ENCODE measurements at regions not wholly inside any gene's neighbourhood (a gene's known extent, or its start where the extent isn't known, plus 50 kb on each side); places are given as distances from the start of the nearest gene placed in this dataset.
"Not testable (repeated sequence)": the region's sequence is repeated elsewhere in the genome, so short reads cannot be mapped to it uniquely, and the experiment has no call there.

GRCh38 chr3:146382386-146382785 lies 87.0 kb downstream of the PLSCR2 start:
- no peak for DNase-seq (ENCODE audit: extremely low read depth, low read depth)

DNA sequence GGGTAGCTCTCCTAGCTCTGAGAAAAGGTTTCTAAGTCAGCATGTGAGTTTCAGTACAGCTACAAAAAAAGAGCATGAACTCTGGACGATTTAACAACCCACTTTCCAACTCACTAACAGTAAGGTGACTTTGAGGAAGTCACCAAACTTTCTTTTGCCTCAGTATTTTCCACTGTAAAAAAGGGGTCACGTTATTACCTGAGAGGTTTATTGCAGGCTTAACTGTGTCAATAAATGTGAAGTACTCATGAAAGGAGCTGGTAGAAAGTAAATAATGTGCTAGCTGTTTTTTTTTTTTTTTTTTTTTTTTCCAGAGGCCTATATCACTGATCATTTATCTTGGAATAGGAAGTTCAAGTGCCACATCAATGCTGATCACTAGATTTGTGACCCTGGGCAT lies 89.3 kb downstream of the PLSCR2 start:
- DNase-seq (ENCODE audit: extremely low read depth, low read depth), result no peak

GRCh38 chr3:146375219-146375618 lies 94.1 kb downstream of the PLSCR2 start:
- DNase-seq (ENCODE audit: extremely low read depth, low read depth), result no peak

DNA sequence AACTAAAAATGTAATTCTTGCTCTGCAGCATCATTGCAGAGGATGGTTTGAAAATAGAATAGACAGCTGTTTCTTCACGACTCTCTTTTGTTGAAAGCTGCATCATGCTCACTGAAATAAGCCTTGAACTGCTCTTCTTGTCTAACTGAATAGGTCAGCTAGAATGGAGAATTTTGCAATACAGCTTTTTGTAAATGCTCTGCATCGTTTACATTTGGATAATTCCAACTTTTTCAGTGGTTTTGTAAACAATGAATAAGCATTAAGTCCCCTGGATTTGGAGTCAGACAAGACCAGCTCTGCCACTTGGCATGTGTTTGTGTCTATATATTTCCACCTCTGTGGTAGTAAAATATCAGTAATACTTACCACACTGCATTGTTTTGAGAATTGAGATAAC lies 95.2 kb downstream of the PLSCR2 start:
- no peak for DNase-seq (ENCODE audit: extremely low read depth, low read depth)

DNA sequence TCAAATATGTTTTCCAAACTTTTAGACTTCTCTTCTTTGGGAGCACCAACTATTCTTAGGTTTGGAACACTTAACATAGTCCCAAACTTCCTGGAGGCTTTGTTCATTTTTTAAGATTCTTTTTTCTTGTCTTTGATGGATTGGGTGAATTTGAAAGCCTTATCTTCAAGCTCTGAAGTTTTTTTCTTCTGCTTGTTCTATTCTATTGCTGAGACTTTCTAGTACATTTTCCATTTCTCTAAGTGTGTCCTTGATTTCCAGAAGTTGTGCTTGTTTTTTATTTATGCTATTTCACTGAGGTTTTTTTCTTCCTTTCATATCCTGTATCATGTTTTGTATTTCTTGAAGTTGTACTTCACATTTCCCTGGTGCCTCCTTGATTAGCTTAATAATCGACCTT lies 97.5 kb downstream of the PLSCR2 start:
- DNase-seq (ENCODE audit: extremely low read depth, low read depth), result no peak

DNA sequence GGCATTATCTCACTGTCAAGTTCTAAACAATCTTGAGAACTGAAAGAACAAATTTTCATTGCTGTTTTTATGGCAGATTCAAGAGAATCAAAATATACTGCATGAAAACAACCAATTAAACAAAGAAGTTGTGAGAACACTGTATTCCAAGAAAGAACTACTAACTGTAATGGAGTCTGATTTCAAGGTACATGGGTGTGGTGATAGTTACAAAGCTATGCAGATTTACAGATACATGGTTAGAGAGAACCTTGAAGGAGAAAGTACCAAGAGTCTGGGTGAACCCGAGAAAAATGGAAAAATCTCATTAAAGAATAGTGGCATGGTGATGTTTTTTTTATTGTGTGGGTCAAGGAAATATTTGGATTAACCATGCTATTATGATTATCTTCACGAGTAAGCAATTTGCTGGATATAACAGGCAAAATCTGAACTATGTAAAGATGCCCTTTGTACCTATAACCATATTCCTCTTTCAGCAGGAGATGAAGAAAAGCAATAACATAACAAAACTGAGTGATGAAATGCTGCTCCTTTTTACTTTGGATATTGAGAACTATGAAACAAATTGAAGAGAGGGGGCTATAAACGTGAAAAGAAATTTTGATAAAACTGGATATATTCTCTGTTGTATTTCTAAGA lies 100.4 kb downstream of the PLSCR2 start:
- no peak for DNase-seq (ENCODE audit: extremely low read depth, low read depth)

DNA sequence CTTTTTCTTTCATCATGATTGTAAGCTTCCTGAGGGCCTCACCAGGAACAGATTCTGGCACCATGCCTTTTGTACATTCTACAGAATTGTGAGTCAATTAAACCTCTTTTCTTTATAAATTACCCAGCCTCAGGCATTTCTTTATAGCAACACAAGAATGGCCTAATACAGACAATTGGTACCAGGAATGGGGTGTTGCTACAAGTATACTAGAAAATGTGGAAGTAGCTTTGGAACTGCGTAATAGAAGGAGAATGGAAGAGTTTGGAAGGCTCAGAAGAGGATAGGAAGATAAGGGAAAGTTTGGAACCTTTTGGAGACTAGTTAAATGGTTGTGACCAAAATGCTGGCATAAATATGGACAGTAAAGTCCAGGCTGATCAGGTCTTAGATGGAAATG lies 108.9 kb upstream of the PLSCR4 start:
- DNase-seq (ENCODE audit: extremely low read depth, low read depth), result no peak

DNA sequence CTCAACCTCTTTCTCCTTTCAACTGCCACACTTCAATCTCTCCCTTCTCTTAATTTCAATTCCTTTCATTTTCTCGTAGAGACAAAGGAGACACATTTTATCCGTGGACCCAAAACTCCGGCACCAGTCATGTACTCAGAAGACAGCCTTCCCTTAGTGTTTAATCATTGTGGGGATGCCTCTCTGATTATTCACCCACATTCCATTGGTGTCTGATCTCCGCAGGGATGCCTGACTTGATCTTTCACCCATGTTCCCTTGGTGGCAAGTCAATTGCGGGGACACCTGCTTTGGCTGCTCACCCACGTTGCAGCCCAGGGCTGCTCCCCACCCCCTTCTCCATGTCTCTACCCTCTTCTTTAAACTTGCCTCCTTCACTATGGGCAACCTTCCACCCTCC lies 103.5 kb upstream of the PLSCR4 start:
- not testable (repeated sequence) for DNase-seq (ENCODE audit: extremely low read depth, low read depth)

- no peak for DNase-seq (ENCODE audit: extremely low read depth, low read depth)
Observed at GRCh38 chr3:146350852-146351251, 99.9 kb upstream of the PLSCR4 start.

- no peak for DNase-seq (ENCODE audit: extremely low read depth, low read depth)
Observed at GRCh38 chr3:146345900-146346299, 95.0 kb upstream of the PLSCR4 start.

- no peak for DNase-seq (ENCODE audit: extremely low read depth, low read depth)
Observed at GRCh38 chr3:146343551-146343950, 92.6 kb upstream of the PLSCR4 start.

GRCh38 chr3:146342989-146343388 lies 92.1 kb upstream of the PLSCR4 start:
- no peak for DNase-seq (ENCODE audit: extremely low read depth, low read depth)

GRCh38 chr3:146339349-146339748 lies 88.4 kb upstream of the PLSCR4 start:
- DNase-seq (ENCODE audit: extremely low read depth, low read depth), result no peak

DNA sequence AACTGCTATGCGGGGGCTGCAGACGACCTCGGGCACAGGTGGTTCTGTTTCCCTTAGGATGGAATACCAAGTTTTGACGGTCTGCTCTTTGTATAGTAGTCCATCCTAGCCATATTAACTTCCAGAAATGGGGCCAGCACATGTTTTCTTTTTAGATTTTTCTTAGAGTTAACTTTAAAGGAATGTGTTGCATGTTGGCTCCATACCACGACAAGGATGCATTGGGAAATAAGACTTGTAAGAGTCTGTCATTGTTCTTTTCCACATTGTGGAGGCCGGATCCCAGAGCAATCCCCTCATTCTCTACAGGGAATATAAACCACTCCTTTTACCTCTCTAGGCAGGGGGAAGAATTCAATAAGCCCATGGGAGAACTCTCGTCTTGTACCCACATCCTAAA lies 87.1 kb upstream of the PLSCR4 start:
- DNase-seq (ENCODE audit: extremely low read depth, low read depth), result no peak

DNA sequence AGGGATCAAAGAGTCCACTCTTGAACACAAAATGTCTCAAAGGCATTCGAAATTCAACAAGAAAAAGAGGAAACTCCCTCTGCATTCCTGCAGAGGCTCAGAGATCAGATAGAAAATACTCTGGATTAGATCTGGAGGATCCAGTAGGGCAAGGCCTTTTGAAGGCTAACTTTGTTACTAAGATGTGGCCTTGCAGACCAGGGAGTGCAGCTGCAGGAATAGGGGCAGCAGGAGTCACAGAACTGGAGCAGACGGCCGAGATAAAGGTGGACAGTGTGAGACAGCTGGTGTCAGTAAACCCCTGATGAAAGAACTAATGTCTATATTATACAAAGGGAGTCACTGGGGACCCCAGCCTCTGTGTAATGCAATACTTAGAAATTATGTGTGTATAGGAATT lies 84.5 kb upstream of the PLSCR4 start:
- no peak for DNase-seq (ENCODE audit: extremely low read depth, low read depth)

- DNase-seq (ENCODE audit: extremely low read depth, low read depth), result no peak
Observed at GRCh38 chr3:146334151-146334550, 83.2 kb upstream of the PLSCR4 start.

- no peak for DNase-seq (ENCODE audit: extremely low read depth, low read depth)
Observed at GRCh38 chr3:146331967-146332366, 81.1 kb upstream of the PLSCR4 start.

DNA sequence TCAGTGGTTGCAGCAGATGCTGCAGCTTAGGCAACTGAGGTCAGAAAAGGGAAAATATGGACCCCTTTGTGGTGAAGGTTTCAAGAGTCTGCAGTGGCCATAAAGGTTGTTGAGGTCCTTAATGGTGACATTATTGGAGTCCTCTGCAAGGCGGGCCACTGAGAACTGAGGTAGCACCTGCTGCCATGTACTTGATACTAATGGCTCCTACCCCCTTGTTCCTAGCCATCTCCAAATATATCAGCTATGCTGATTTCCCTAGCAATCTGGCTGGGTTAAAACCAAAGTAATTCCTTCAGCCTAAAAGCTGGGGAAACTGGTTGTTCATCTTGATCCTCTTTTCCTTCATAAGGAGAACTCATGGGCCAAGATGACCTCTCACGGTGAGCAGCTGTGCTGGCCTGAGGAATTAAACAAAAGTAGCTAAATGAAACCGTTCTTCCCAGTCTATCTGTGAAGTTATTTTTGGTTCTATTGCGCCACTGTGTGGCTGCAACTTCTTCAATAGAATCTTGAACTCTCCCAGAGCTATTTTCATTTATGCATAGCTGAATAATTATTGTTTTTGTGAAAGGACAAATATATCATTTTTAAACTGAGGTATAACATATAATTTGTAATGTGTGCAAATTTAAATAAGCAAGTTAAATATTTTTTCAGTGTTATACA lies 76.1 kb upstream of the PLSCR4 start:
- DNase-seq (ENCODE audit: extremely low read depth, low read depth), result peak; percentile 30

DNA sequence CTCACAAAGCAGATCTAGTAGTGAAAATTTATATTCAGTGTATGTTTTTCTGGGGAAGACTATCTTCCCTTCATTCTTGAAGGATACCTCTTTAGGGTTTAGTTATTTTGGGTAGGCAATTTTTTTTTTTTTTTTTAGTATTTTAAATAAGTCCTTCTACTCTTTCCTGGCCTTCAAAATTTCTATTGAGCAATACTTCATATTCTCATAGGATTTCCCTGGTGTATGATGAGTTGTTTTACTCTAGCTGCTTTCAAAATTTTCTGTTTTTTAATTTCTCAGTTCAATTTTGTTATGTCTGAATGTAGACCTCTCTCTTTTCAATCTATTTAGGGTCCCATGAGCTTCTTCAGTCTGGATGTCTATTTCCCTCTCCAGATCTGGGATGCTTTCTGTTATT lies 74.3 kb upstream of the PLSCR4 start:
- DNase-seq (ENCODE audit: extremely low read depth, low read depth), result no peak

- DNase-seq (ENCODE audit: extremely low read depth, low read depth), result no peak
Observed at GRCh38 chr3:146322216-146322817, 71.4 kb upstream of the PLSCR4 start.

DNA sequence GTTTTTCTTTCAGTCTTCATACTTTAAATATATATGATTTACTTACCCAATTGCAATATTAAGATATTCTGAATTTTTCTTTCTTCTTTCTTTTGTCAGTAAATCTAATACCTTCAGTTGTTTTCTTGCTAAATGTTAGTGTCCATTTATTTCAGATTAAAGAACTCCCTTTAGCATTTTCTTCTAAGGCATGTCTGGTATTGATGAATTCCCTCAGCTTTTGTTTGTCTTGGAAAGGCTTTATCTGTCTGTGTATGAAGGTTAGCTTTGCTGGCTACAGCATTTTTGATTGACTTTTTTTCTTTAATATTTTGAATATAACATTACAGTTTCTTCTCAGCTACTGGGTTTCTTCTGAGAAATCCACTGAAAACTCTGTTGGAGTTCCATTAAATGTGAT lies 64.0 kb upstream of the PLSCR4 start:
- no peak for DNase-seq (ENCODE audit: extremely low read depth, low read depth)

- peak; percentile 17 for DNase-seq (ENCODE audit: extremely low read depth, low read depth)
Observed at GRCh38 chr3:146313746-146314111, 62.8 kb upstream of the PLSCR4 start.

All from NCI-H460 (cell line).